Mesothelial cell of epicardium (in vitro differentiated cells): ENCODE measurements at regions not wholly inside any gene's neighbourhood (a gene's known extent, or its start where the extent isn't known, plus 50 kb on each side); places are given as distances from the start of the nearest gene placed in this dataset.
"Not testable (repeated sequence)": the region's sequence is repeated elsewhere in the genome, so short reads cannot be mapped to it uniquely, and the experiment has no call there.

Experiments used
- DNase-seq, 2 experiments: peaks; one replicate each; pipeline ENCODE4 v3.0.0; 2021; ENCODE audit warnings: low spot score in 2 of 2; ENCODE audit not compliant: unreplicated experiment in 2 of 2
- H3K27ac Mint-ChIP-seq: 2 replicates; pipeline ENCODE4 v1.8.0; 2021; ENCODE audit warnings: mixed read lengths
- H3K27me3 Mint-ChIP-seq: 2 replicates; pipeline ENCODE4 v1.8.0; 2021; ENCODE audit warnings: low read depth, mixed read lengths
- H3K36me3 Mint-ChIP-seq: 2 replicates; pipeline ENCODE4 v1.8.0; 2021; ENCODE audit warnings: mixed read lengths
- H3K4me1 Mint-ChIP-seq: 2 replicates; pipeline ENCODE4 v1.8.0; 2021; ENCODE audit warnings: mixed read lengths
- H3K4me3 Mint-ChIP-seq: 2 replicates; pipeline ENCODE4 v1.8.0; 2021; ENCODE audit warnings: mild to moderate bottlenecking, moderate library complexity, mixed read lengths
- H3K9me3 Mint-ChIP-seq: 2 replicates; pipeline ENCODE4 v1.8.0; 2021; ENCODE audit warnings: mixed read lengths
- TF ChIP-seq, protein P1 (sequence below): fragments of 200-600 bp; sonication (generic); IDR thresholded peaks from one replicate; pipeline ENCODE4 v1.5.0; 2021; ENCODE audit warnings: antibody characterized with exemption; ENCODE audit not compliant: unreplicated experiment

DNA sequence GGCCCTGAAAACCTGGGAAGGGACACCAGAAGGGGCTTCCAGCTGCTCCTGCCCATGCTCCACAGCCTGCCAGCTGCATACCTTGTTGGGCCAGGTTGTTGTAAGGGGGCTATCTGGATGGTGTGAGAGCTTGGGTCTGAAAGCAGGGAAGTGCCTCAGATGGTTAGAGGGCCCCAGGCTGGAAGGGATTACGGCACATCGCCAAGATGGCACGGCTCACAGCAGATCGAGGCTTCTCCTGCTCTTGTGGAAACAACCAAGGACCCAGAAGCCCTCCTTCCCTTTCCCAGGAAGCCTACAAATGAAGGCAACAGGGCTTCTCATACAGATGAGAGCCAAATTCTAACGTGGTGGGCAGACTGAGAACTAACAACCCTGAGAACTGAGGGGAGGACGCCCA, 121.7 kb upstream of the ADCY2 start:
- Mint-ChIP-seq H3K27ac (no peak overlapping the region), H3K36me3 (no peaks in the 10 kb centered on the region), H3K27me3 (peaks cover 3% of the 10 kb centered on the region), H3K4me3 (no peak overlapping the region), H3K4me1 (peaks cover 4% of the 10 kb centered on the region), H3K9me3 (peaks cover 3% of the 10 kb centered on the region)
- DNase-seq: no peak
- TF ChIP-seq, protein P1, sequence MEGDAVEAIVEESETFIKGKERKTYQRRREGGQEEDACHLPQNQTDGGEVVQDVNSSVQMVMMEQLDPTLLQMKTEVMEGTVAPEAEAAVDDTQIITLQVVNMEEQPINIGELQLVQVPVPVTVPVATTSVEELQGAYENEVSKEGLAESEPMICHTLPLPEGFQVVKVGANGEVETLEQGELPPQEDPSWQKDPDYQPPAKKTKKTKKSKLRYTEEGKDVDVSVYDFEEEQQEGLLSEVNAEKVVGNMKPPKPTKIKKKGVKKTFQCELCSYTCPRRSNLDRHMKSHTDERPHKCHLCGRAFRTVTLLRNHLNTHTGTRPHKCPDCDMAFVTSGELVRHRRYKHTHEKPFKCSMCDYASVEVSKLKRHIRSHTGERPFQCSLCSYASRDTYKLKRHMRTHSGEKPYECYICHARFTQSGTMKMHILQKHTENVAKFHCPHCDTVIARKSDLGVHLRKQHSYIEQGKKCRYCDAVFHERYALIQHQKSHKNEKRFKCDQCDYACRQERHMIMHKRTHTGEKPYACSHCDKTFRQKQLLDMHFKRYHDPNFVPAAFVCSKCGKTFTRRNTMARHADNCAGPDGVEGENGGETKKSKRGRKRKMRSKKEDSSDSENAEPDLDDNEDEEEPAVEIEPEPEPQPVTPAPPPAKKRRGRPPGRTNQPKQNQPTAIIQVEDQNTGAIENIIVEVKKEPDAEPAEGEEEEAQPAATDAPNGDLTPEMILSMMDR: no peak

DNA sequence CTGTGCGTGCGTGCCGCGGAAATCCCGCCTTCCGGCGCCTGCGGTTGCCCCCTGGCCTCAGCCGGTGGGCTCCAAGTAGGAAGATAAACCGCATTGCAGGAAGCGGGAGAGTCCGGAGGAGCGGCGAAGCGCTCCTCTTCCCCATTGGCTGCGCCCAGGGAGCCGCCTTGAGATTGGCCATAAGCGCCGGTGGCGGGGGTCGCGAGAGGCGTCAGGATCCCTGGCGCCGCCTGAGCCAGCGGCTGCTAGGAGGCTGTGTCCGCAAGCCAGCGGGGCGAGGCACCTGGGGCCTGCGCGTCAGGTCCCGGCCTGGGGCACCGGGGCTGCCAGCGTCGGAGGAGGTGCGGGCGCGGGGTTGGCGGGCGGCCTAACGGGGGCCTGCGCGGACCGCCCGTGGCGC, 106.3 kb upstream of the ADCY2 start:
- DNase-seq, H3K27ac Mint-ChIP-seq, H3K36me3 Mint-ChIP-seq, H3K9me3 Mint-ChIP-seq, H3K4me3 Mint-ChIP-seq, H3K27me3 Mint-ChIP-seq, H3K4me1 Mint-ChIP-seq: not testable (repeated sequence)

DNA sequence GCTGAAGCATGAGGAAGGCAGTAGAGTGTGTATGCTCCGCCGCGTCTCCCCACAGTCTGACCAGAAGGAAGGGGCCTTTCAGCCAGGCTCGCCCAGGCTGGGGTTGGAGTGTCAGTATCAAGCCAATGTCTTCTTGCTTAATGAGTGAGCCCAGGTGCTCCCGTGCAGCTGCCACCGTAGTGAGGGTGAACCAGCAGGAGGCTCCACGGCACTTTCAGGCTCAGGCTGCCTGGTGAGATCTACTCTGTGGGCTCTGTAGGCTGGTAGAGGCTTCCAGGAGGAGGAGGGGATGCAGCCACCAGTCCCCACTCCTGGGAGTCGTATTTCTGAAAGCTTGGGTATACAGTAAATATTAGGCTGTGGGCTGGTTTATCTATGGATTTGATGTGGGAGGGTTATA, 98.1 kb upstream of the ADCY2 start:
- DNase-seq, H3K4me3 Mint-ChIP-seq, H3K9me3 Mint-ChIP-seq, H3K4me1 Mint-ChIP-seq, H3K36me3 Mint-ChIP-seq, H3K27me3 Mint-ChIP-seq, H3K27ac Mint-ChIP-seq: not testable (repeated sequence)

DNA sequence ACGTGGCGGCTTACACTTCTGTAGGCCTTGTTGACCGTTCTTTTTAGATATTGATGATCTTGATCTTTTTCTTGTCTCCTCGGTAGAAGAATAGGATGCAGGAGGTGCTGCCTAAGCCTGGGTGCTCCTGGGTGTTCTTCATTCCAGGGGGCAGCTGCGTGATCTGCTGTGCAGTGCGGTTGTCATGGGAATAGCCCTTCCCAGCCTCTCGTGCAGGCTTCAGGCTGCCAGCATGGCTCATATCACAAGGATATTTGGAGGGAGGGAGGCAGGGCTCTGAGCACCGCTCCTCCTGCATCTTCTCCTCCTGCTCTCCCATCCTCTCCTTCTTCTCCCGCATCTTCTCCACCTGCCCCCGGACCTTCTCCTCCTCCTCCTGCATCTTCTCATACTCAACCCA, 96.2 kb upstream of the ADCY2 start:
- not testable (repeated sequence) for H3K4me3 Mint-ChIP-seq, H3K27ac Mint-ChIP-seq, DNase-seq, H3K4me1 Mint-ChIP-seq, H3K9me3 Mint-ChIP-seq, H3K36me3 Mint-ChIP-seq
- H3K27me3 Mint-ChIP-seq: peaks cover 14% of the 10 kb centered on the region

DNA sequence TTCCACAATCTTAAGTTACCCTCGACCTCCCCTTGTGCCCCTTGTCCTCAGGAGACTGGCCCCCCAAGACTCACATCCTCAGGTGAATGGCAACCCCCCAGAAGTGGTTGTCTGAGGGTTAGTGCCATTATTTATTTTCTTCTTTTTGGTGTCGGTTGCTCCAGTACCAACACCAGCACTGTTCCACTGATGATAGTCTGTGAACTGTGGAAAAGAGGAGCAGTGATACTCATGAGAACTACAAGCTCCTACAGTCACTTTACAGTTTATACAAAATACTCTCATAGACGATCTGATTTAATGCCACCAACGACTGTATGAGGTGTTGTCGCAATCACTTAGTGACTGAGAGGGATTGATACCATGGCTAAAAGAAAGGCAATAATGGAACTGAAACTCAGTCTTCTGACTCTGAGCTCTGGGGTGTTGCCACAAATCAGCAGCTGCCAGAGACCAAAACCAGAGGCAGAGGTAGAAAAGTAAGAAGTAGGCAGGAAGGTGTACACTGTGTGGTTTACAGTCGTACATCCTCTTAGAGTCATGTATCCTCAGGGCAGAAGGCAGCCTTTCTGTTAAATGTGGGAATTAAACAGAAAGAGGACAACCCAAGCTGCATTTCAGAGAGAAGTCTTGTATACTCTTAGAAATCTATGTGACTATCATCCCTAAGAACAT, 90.8 kb upstream of the ADCY2 start:
- Mint-ChIP-seq H3K4me1 (peaks cover 11% of the 10 kb centered on the region), H3K27me3 (peaks cover 13% of the 10 kb centered on the region)
- not testable (repeated sequence) for DNase-seq, H3K4me3 Mint-ChIP-seq, H3K9me3 Mint-ChIP-seq, H3K27ac Mint-ChIP-seq, H3K36me3 Mint-ChIP-seq

DNA sequence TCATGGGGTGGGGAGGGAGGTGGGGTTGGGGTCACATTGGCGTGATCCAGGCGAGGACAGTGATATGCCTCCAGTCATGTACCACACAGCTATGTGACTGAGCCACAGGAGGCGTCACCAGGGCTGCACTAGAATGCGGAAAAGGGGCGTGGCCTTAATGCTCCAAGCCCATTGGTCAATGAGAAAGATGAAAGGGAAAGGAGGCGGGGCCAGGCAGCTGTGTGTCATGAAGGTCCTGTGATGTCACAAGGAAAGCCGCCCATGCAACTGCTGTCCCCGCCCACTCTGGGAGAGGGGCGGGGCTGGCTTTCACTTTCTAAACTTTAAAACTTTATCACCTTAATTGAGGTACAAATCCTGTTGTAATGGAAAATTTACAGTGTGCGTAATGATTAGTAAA, 89.4 kb upstream of the ADCY2 start:
- not testable (repeated sequence) for H3K4me3 Mint-ChIP-seq, H3K36me3 Mint-ChIP-seq, H3K27ac Mint-ChIP-seq, DNase-seq, H3K9me3 Mint-ChIP-seq
- Mint-ChIP-seq H3K27me3 (peaks cover 11% of the 10 kb centered on the region), H3K4me1 (peaks cover 11% of the 10 kb centered on the region)

DNA sequence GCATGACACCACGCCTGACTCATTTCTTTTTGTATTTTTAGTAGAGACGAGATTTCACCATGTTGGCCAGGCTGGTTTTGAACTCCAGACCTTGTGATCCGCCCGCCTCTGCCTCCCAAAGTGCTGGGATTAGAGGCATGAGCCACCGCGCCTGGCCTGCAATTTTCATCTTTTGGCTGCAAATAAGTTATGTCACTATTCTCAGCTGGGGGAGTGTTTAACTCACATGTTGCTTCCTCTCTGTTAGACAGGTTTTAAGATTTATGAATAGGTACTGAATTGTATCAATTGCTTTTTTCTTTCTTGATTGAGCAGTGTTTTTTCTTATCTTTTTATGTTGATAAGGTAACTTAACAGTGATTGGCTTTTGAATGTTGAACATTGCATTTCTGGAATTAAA, 88.2 kb upstream of the ADCY2 start:
- not testable (repeated sequence) for H3K27me3 Mint-ChIP-seq, DNase-seq, H3K9me3 Mint-ChIP-seq, H3K27ac Mint-ChIP-seq, H3K36me3 Mint-ChIP-seq, H3K4me3 Mint-ChIP-seq
- peaks cover 11% of the 10 kb centered on the region for H3K4me1 Mint-ChIP-seq

DNA sequence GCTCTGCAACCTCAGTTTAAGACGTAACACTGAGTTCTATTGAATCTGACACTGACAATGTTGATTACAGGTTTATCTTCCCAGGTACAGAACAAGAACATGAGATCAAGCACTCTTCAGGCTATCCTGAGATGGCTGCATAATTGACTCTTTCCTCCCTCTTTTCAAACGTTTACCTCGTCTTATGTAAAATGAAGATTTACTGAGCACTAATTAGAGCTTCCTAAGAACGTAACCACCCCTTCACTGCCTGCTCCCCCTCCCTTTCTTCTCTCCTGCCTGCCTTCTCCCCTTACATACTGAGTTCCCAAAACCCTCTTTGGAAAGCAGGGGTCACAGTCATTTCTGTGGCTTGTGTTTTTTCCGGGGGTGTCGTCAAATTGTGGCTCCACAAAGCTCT, 86.2 kb upstream of the ADCY2 start:
- DNase-seq, H3K4me3 Mint-ChIP-seq, H3K36me3 Mint-ChIP-seq, H3K27ac Mint-ChIP-seq, H3K9me3 Mint-ChIP-seq, H3K27me3 Mint-ChIP-seq: not testable (repeated sequence)
- peaks cover 11% of the 10 kb centered on the region for H3K4me1 Mint-ChIP-seq

DNA sequence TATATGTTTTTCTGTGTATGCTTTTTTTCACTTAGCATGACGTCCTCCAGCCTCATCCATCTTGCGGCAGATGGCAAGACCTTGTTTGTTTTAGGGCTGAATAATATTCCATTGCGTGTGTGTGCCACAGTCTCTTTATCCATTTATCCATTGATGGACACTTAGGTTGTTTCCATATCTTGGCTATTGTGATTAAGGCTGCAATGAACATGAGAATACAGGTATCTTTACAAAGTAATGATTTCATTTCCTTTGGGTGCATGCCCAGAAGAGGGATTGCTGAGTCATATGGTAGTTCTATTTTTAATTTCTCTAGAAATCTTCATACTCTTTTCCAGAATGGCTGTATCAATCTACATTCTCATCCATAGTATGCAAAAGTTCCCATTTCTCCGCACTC, 85.3 kb upstream of the ADCY2 start:
- not testable (repeated sequence) for H3K4me3 Mint-ChIP-seq, H3K36me3 Mint-ChIP-seq, H3K27ac Mint-ChIP-seq, DNase-seq, H3K9me3 Mint-ChIP-seq, H3K27me3 Mint-ChIP-seq
- peaks cover 11% of the 10 kb centered on the region for H3K4me1 Mint-ChIP-seq

DNA sequence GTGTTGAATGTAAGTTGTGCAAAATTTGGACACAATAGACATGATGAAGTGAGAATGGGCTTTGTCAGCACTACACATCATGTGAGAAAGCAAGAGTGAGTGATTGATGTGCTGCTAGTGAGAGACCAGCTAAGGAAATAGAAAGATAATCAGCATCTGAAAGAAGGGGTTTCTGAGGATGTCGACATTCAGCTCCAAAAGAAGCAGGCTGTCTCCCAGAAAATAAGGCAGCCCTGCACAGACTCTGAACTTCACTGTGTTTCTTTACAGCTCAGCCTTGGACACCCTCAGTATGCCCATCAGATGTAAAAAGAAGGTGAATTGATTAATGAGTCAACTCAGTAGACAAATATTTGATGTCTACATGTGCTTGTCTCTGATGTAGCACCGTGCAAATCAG, 80.8 kb upstream of the ADCY2 start:
- Mint-ChIP-seq H3K9me3 (no peaks in the 10 kb centered on the region), H3K27ac (no peak overlapping the region), H3K4me3 (no peak overlapping the region), H3K27me3 (peaks cover 9% of the 10 kb centered on the region), H3K4me1 (no peaks in the 10 kb centered on the region), H3K36me3 (no peaks in the 10 kb centered on the region)
- DNase-seq: no peak
- TF ChIP-seq, protein P1: no peak
